ENCODE measurements at regions not wholly inside any gene's neighbourhood (a gene's known extent, or its start where the extent isn't known, plus 50 kb on each side); places are given as distances from the start of the nearest gene placed in this dataset.

GRCh38 chr1:209224886-209225285 is 358.6 kb upstream of the CAMK1G start:
- TF ChIP-seq CTCF (IDR thresholded peaks at IDR 0.05) (no peak), POLR2AphosphoS5 (IDR thresholded peaks at IDR 0.05; ENCODE audit: insufficient read depth in 1 of 2, low read depth in 1 of 2) (no peak)
